IPS DF 4.7 (cell line): ENCODE measurements at regions not wholly inside any gene's neighbourhood (a gene's known extent, or its start where the extent isn't known, plus 50 kb on each side); places are given as distances from the start of the nearest gene placed in this dataset.

Experiments
- DNase-seq: peaks from one replicate; pipeline ENCODE4 v3.0.0-alpha.2; 2013; ENCODE audit warnings: low spot score; ENCODE audit errors: extremely low read depth

GRCh38 chr6:1201547-1202200 is 110.2 kb upstream of the FOXQ1 start:
- no peak for DNase-seq

- DNase-seq: no peak
Measured at GRCh38 chr6:1200409-1201101, 111.3 kb upstream of the FOXQ1 start.

- DNase-seq: no peak
Measured at GRCh38 chr6:1200081-1200408, 111.9 kb upstream of the FOXQ1 start.

- no peak for DNase-seq
Measured at GRCh38 chr6:1197309-1197708, 114.6 kb upstream of the FOXQ1 start.

GRCh38 chr6:1191141-1191630 is 120.7 kb upstream of the FOXQ1 start:
- no peak for DNase-seq

GRCh38 chr6:1190366-1190765 is 121.5 kb upstream of the FOXQ1 start:
- no peak for DNase-seq

GRCh38 chr6:1188199-1188598 is 123.7 kb upstream of the FOXQ1 start:
- no peak for DNase-seq

GRCh38 chr6:1187293-1188131 is 124.4 kb upstream of the FOXQ1 start:
- DNase-seq: no peak

GRCh38 chr6:1184318-1184717 is 127.6 kb upstream of the FOXQ1 start:
- no peak for DNase-seq

GRCh38 chr6:1182722-1183521 is 129.0 kb upstream of the FOXQ1 start:
- DNase-seq: no peak

GRCh38 chr6:1181939-1182605 is 129.8 kb upstream of the FOXQ1 start:
- no peak for DNase-seq

GRCh38 chr6:1179571-1180459 is 132.1 kb upstream of the FOXQ1 start:
- DNase-seq: no peak

GRCh38 chr6:1178590-1178989 is 133.3 kb upstream of the FOXQ1 start:
- no peak for DNase-seq

GRCh38 chr6:1176567-1176966 is 135.3 kb upstream of the FOXQ1 start:
- DNase-seq: no peak

GRCh38 chr6:1175877-1176276 is 136.0 kb upstream of the FOXQ1 start:
- DNase-seq: no peak

GRCh38 chr6:1170794-1171193 is 141.1 kb upstream of the FOXQ1 start:
- no peak for DNase-seq

GRCh38 chr6:1164600-1164999 is 147.3 kb upstream of the FOXQ1 start:
- DNase-seq: no peak

- DNase-seq: no peak
Measured at GRCh38 chr6:1163501-1163900, 148.4 kb upstream of the FOXQ1 start.

GRCh38 chr6:1162367-1163275 is 149.3 kb upstream of the FOXQ1 start:
- no peak for DNase-seq
